T-helper 2 cell (primary cell): ENCODE measurements at regions not wholly inside any gene's neighbourhood (a gene's known extent, or its start where the extent isn't known, plus 50 kb on each side); places are given as distances from the start of the nearest gene placed in this dataset.

Experiments used
- DNase-seq, 5 experiments: peaks; one replicate each; pipeline versions ENCODE4 v3.0.0 to v3.0.0-alpha.2; 2012 to 2022

- DNase-seq: no peak
Measured at GRCh38 chr3:102753901-102754300, 319.1 kb downstream of the ZPLD1 start.

- DNase-seq: no peak
Measured at GRCh38 chr3:102756706-102757105, 321.9 kb downstream of the ZPLD1 start.

- DNase-seq: no peak
Measured at GRCh38 chr3:102757950-102758349, 323.1 kb downstream of the ZPLD1 start.

- no peak for DNase-seq
Measured at GRCh38 chr3:102761766-102762165, 327.0 kb downstream of the ZPLD1 start.

- DNase-seq: no peak
Measured at GRCh38 chr3:102790747-102791325, 356.0 kb downstream of the ZPLD1 start.

GRCh38 chr3:102791641-102792589 is 357.1 kb downstream of the ZPLD1 start:
- no peak for DNase-seq

GRCh38 chr3:102796804-102797203 is 362.0 kb downstream of the ZPLD1 start:
- DNase-seq: no peak

GRCh38 chr3:102802819-102803420 is 368.1 kb downstream of the ZPLD1 start:
- no peak for DNase-seq

GRCh38 chr3:102810937-102811336 is 376.1 kb downstream of the ZPLD1 start:
- no peak for DNase-seq

GRCh38 chr3:102826636-102827035 is 391.8 kb downstream of the ZPLD1 start:
- no peak for DNase-seq

GRCh38 chr3:102827386-102827785 is 392.6 kb downstream of the ZPLD1 start:
- peak in 1 of 5 experiments; percentile 5 for DNase-seq

GRCh38 chr3:102830415-102830814 is 395.6 kb downstream of the ZPLD1 start:
- DNase-seq: no peak

GRCh38 chr3:102841866-102842265 is 407.1 kb downstream of the ZPLD1 start:
- DNase-seq: no peak

GRCh38 chr3:102866845-102867244 is 432.0 kb downstream of the ZPLD1 start:
- no peak for DNase-seq

- DNase-seq: no peak
Measured at GRCh38 chr3:102883515-102883914, 448.7 kb downstream of the ZPLD1 start.

- DNase-seq: no peak
Measured at GRCh38 chr3:102885289-102885688, 450.5 kb downstream of the ZPLD1 start.

- no peak for DNase-seq
Measured at GRCh38 chr3:102887431-102887830, 452.6 kb downstream of the ZPLD1 start.

- DNase-seq: no peak
Measured at GRCh38 chr3:102896851-102897621, 462.2 kb downstream of the ZPLD1 start.

- no peak for DNase-seq
Measured at GRCh38 chr3:102904629-102905028, 469.8 kb downstream of the ZPLD1 start.

GRCh38 chr3:102905811-102906210 is 471.0 kb downstream of the ZPLD1 start:
- no peak for DNase-seq

- no peak for DNase-seq
Measured at GRCh38 chr3:102906818-102907217, 472.0 kb downstream of the ZPLD1 start.

- no peak for DNase-seq
Measured at GRCh38 chr3:102909904-102910303, 475.1 kb downstream of the ZPLD1 start.

- DNase-seq: no peak
Measured at GRCh38 chr3:102916532-102916931, 481.7 kb downstream of the ZPLD1 start.
